Globus pallidus (tissue), 1 donor: ENCODE measurements at regions not wholly inside any gene's neighbourhood (a gene's known extent, or its start where the extent isn't known, plus 50 kb on each side); places are given as distances from the start of the nearest gene placed in this dataset.

ENCODE experiments used
- DNase-seq: peaks from one replicate; pipeline ENCODE4 v3.0.0-alpha.2; 2015; ENCODE audit warnings: low spot score

GRCh38 chr3:22485954-22486353, 717.2 kb upstream of the UBE2E2 start:
- DNase-seq = no peak

GRCh38 chr3:22490747-22491146, 712.4 kb upstream of the UBE2E2 start:
- DNase-seq = no peak

GRCh38 chr3:22491344-22491743, 711.8 kb upstream of the UBE2E2 start:
- DNase-seq = no peak

GRCh38 chr3:22492342-22492741, 710.8 kb upstream of the UBE2E2 start:
- no peak for DNase-seq

GRCh38 chr3:22495241-22495640, 707.9 kb upstream of the UBE2E2 start:
- no peak for DNase-seq

GRCh38 chr3:22495791-22496190, 707.3 kb upstream of the UBE2E2 start:
- no peak for DNase-seq

- DNase-seq = no peak
Observed at GRCh38 chr3:22496641-22497040, 706.5 kb upstream of the UBE2E2 start.

GRCh38 chr3:22506871-22507270, 696.3 kb upstream of the UBE2E2 start:
- no peak for DNase-seq

GRCh38 chr3:22507709-22508108, 695.4 kb upstream of the UBE2E2 start:
- no peak for DNase-seq

GRCh38 chr3:22523925-22524324, 679.2 kb upstream of the UBE2E2 start:
- DNase-seq = no peak

- DNase-seq = no peak
Observed at GRCh38 chr3:22526266-22526837, 676.8 kb upstream of the UBE2E2 start.

- DNase-seq = no peak
Observed at GRCh38 chr3:22536541-22536940, 666.6 kb upstream of the UBE2E2 start.

- no peak for DNase-seq
Observed at GRCh38 chr3:22537560-22537959, 665.6 kb upstream of the UBE2E2 start.

GRCh38 chr3:22542311-22542710, 660.8 kb upstream of the UBE2E2 start:
- no peak for DNase-seq

GRCh38 chr3:22555753-22556435, 647.2 kb upstream of the UBE2E2 start:
- DNase-seq = no peak

GRCh38 chr3:22565393-22565792, 637.7 kb upstream of the UBE2E2 start:
- no peak for DNase-seq

- DNase-seq = no peak
Observed at GRCh38 chr3:22568285-22568684, 634.8 kb upstream of the UBE2E2 start.

GRCh38 chr3:22569570-22569969, 633.6 kb upstream of the UBE2E2 start:
- no peak for DNase-seq

- no peak for DNase-seq
Observed at GRCh38 chr3:22581007-22581406, 622.1 kb upstream of the UBE2E2 start.

- peak; percentile 68 for DNase-seq
Observed at GRCh38 chr3:22582266-22582665, 620.9 kb upstream of the UBE2E2 start.

- DNase-seq = no peak
Observed at GRCh38 chr3:22585504-22585903, 617.6 kb upstream of the UBE2E2 start.

- DNase-seq = no peak
Observed at GRCh38 chr3:22585911-22586310, 617.2 kb upstream of the UBE2E2 start.

GRCh38 chr3:22587446-22587845, 615.7 kb upstream of the UBE2E2 start:
- no peak for DNase-seq

GRCh38 chr3:22593638-22594037, 609.5 kb upstream of the UBE2E2 start:
- DNase-seq = no peak
